Osteoblast (primary cell): ENCODE measurements at regions not wholly inside any gene's neighbourhood (a gene's known extent, or its start where the extent isn't known, plus 50 kb on each side); places are given as distances from the start of the nearest gene placed in this dataset.
"Not testable (repeated sequence)": the region's sequence is repeated elsewhere in the genome, so short reads cannot be mapped to it uniquely, and the experiment has no call there.

Experiments used
- DNase-seq: peaks from one replicate; pipeline ENCODE4 v3.0.0; 2011; ENCODE audit warnings: low spot score, mixed read lengths; ENCODE audit not compliant: insufficient read length; ENCODE audit errors: missing footprints
- H2AFZ ChIP-seq: 2 replicates; pipeline ENCODE4 v1.6.0; 2011; ENCODE audit warnings: mild to moderate bottlenecking, low read length
- H3K27ac ChIP-seq: 2 replicates; pipeline ENCODE4 v1.5.1; 2011; ENCODE audit warnings: mild to moderate bottlenecking, low read depth, low read length, moderate library complexity
- H3K27me3 ChIP-seq: 2 replicates; pipeline ENCODE4 v1.6.0; 2012; ENCODE audit warnings: mild to moderate bottlenecking, control low read depth, inconsistent platforms, low read length, moderate library complexity; ENCODE audit not compliant: insufficient read depth
- H3K36me3 ChIP-seq: 2 replicates; pipeline ENCODE4 v1.5.1; 2011; ENCODE audit warnings: mild to moderate bottlenecking, low read length, control low read depth, moderate library complexity; ENCODE audit not compliant: insufficient read depth
- H3K4me1 ChIP-seq: 2 replicates; pipeline ENCODE4 v1.5.1; 2011; ENCODE audit warnings: mild to moderate bottlenecking, low read length, control low read depth, moderate library complexity; ENCODE audit not compliant: insufficient read depth
- H3K4me2 ChIP-seq: 2 replicates; pipeline ENCODE4 v1.6.0; 2011; ENCODE audit warnings: mild to moderate bottlenecking, low read length; ENCODE audit not compliant: insufficient read depth
- H3K4me3 ChIP-seq: fragments of 200-600 bp; sonication (generic); 3 replicates; pipeline ENCODE4 v1.5.1; 2012; ENCODE audit warnings: mild to moderate bottlenecking, low read length, inconsistent platforms; ENCODE audit not compliant: insufficient read depth
- H3K79me2 ChIP-seq: 2 replicates; pipeline ENCODE4 v1.6.0; 2012; ENCODE audit warnings: mild to moderate bottlenecking, low read length, control low read depth, inconsistent platforms; ENCODE audit not compliant: insufficient read depth
- H3K9me3 ChIP-seq: 2 replicates; pipeline ENCODE4 v1.5.1; 2011; ENCODE audit warnings: low read depth, low read length, control low read depth
- H4K20me1 ChIP-seq: 2 replicates; pipeline ENCODE4 v1.6.0; 2012; ENCODE audit warnings: mild to moderate bottlenecking, low read length, control low read depth; ENCODE audit not compliant: insufficient read depth
- CTCF ChIP-seq: IDR thresholded peaks from 2 replicates; pipeline ENCODE4 v1.5.1; 2011; ENCODE audit warnings: mild to moderate bottlenecking, low read depth, low read length, moderate library complexity; ENCODE audit errors: extremely low read depth

DNA sequence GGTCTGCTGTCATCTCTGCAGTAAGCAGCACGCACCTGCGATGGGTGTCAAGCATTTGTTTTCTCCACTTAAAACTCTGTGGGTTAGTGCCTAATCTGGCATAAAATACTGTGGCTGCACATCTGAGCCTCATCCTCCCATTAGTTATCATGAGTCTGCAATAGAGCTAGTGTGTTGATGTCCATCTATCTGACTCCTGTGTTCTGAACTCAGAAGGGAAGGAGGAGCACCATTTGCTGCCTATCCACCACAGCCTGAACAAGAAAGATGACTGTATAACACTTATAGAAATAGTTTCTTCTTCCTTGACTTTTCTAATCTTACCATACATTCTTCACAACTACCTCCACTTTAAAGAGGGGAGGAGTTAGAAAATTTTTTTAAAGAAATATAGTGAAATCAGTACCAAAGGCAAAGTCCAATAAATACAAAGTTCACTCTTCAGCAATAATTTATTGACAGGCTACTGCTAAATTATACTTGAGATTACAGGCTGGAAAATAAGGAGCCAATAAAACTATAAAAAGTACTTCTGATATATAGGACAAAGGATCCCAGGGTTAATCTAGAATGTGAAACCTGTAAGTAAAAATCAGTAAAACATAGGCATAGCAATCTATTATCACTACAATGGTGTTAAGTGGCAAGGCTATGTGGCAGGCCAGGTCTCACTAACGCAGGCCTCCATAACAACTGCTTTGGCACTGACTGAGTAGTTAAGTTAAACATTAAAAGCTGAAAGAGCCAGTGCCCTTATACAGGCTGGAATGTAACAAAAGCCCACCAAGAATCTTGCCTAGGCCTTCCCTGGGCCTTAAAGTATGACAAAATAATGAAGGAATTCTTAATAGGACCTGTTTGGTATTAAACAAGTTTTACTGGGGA is 70.2 kb downstream of the LGALS9C start:
- H3K4me3 ChIP-seq, DNase-seq, H3K36me3 ChIP-seq, H3K9me3 ChIP-seq, H3K27ac ChIP-seq, H2AFZ ChIP-seq, H3K4me1 ChIP-seq, H4K20me1 ChIP-seq, H3K79me2 ChIP-seq, H3K27me3 ChIP-seq, H3K4me2 ChIP-seq: not testable (repeated sequence)

DNA sequence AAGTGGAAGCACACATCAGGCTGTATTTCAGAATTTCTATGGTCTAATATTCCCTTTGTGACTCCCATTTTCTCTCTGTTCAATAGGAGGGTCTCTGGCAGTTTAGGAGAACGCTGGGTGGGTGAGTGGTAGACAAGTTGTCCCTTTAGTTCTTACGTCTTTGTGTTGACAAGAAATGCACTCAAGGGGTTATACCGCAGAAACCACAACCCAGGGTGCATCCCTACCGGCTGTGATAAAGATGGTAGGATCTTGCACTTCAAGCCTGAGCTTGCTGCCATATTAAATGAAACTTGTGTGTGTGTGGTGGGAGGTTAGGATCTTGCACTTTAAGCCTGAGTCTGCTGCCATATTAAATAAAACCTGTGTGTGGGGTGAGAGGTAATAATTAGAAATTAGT is 80.5 kb downstream of the LGALS9C start:
- H3K79me2 ChIP-seq, result not testable (repeated sequence)

GRCh38 chr17:18563381-18564098 is 80.7 kb downstream of the TBC1D28 start:
- peak overlapping the region; percentile 57 for H3K4me2 ChIP-seq

More for the DNA sequence above, 80.5 kb downstream of the LGALS9C start:
- H2AFZ ChIP-seq, H3K36me3 ChIP-seq, H3K27ac ChIP-seq, DNase-seq, H3K4me3 ChIP-seq, H3K9me3 ChIP-seq, H3K4me1 ChIP-seq, H3K27me3 ChIP-seq, H4K20me1 ChIP-seq, H3K4me2 ChIP-seq: not testable (repeated sequence)

DNA sequence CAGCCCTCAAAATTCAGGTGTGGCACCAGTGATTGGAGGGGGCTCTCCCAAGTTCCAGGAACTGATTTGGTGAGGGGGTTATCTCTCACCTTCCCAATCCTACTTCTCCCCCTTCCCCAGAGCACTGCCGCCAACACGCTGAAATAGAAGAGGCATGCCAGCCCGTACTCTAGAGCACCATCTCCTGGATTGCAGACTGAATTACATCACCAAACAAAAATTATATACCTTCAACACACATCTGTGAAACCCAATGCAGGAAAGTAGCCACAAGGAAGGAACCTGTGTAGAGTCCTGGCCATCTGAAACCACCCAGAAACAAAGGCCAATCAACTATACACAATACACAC is 80.1 kb downstream of the TBC1D28 start:
- H4K20me1 ChIP-seq, H3K27ac ChIP-seq, H3K9me3 ChIP-seq, H3K36me3 ChIP-seq, H3K79me2 ChIP-seq, DNase-seq, H3K27me3 ChIP-seq, H2AFZ ChIP-seq, H3K4me1 ChIP-seq: not testable (repeated sequence)
- TF ChIP-seq CTCF, result peak; percentile 49
- Histone ChIP-seq H3K4me2 (peak overlapping the region; percentile 57), H3K4me3 (peak overlapping the region; percentile 13)

More at GRCh38 chr17:18563381-18564098, 80.7 kb downstream of the TBC1D28 start:
- DNase-seq, H3K9me3 ChIP-seq, H3K36me3 ChIP-seq, H3K79me2 ChIP-seq, H3K4me3 ChIP-seq, H3K27me3 ChIP-seq, H3K27ac ChIP-seq, H2AFZ ChIP-seq, H4K20me1 ChIP-seq, H3K4me1 ChIP-seq: not testable (repeated sequence)

DNA sequence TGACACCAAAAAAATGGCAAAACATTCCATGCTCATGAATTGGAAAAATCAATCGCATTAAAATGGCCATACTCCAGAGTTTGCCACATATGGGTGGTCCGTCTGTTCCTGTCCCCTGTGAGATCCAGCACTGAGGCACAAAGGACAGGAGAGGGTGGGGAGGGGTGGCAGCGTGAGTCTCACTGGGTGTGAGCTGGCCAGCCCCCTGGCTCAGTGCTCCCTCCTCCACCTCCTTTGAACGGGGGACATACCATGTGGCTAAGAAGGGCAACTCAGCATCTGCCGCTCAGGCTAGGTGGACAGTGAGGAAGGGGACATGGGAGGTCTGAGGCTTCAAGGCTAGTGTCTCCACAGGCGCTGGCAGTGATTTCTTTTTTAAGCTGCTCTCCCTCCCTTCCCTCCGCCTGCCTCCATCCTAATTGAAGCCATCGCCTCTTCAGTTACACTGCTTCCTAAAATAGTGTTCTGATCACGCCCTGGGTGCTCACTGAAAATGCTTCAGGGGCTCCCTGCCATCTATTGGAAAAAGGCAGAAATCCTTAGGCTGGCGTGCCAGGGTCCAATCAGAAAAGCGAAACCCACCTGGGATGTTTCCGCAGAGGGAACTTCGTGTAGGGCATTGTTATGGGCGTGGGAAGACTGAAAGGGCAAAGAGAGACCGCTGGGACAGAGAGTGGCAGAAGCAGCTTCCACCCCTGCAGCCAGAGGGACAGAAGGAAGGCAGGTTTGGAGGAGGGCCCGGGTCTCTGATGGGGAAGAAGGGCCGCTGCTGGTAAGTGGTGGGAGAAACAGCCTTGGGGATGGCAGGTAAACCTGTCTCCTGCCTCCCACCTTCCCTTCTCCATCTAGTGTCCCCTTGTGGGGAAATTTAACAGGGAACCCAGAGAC is 75.8 kb downstream of the TBC1D28 start:
- H3K9me3 ChIP-seq, H3K4me2 ChIP-seq, H2AFZ ChIP-seq, DNase-seq, H4K20me1 ChIP-seq, H3K27ac ChIP-seq, H3K36me3 ChIP-seq, H3K79me2 ChIP-seq, H3K4me3 ChIP-seq, H3K27me3 ChIP-seq: not testable (repeated sequence)
- peaks cover 13% of the 10 kb centered on the region for H3K4me1 ChIP-seq

- H3K4me3 ChIP-seq, H3K4me1 ChIP-seq, H2AFZ ChIP-seq, H4K20me1 ChIP-seq, H3K36me3 ChIP-seq, H3K79me2 ChIP-seq, H3K9me3 ChIP-seq, H3K27me3 ChIP-seq, H3K27ac ChIP-seq: not testable (repeated sequence)
- H3K4me2 ChIP-seq, result peak overlapping the region; percentile 15
- DNase-seq, result peak; percentile 41
These were observed 74.7 kb downstream of the TBC1D28 start for GRCh38 chr17:18569489-18569913.

- not testable (repeated sequence) for H3K27ac ChIP-seq, H3K36me3 ChIP-seq, H2AFZ ChIP-seq, DNase-seq, H3K79me2 ChIP-seq, H3K4me2 ChIP-seq, H4K20me1 ChIP-seq, H3K27me3 ChIP-seq, H3K4me3 ChIP-seq, H3K9me3 ChIP-seq, H3K4me1 ChIP-seq
These were observed 71.7 kb downstream of the TBC1D28 start for GRCh38 chr17:18572536-18572935.
